B cell (primary cell): ENCODE measurements at regions not wholly inside any gene's neighbourhood (a gene's known extent, or its start where the extent isn't known, plus 50 kb on each side); places are given as distances from the start of the nearest gene placed in this dataset.
"Not testable (repeated sequence)": the region's sequence is repeated elsewhere in the genome, so short reads cannot be mapped to it uniquely, and the experiment has no call there.

Experiments used
- ATAC-seq: fragments of 200-7000 bp; cut with Tn5 transposase; one replicate; pipeline ENCODE4 v1.10.0; 2021; ENCODE audit warnings: low read depth, mild to moderate bottlenecking, moderate number of reproducible peaks, moderate library complexity
- CTCF ChIA-PET: fragments of 350-600 bp; sonication (Branson Sonifier 250); formaldehyde crosslinking; loops from one replicate; lab custom pipeline; 2021; ENCODE audit warnings: antibody characterized with exemption, inconsistent platforms; lab: Charles Lee
- POLR2A ChIA-PET: fragments of 350-600 bp; sonication (Branson Sonifier 250); formaldehyde crosslinking; loops from one replicate; lab custom pipeline; 2021; ENCODE audit warnings: antibody characterized with exemption; lab: Charles Lee
- DNase-seq: peaks from one replicate; pipeline ENCODE4 v3.0.0; 2013
- H2AFZ ChIP-seq: 2 replicates; pipeline ENCODE4 v1.6.1; 2012; ENCODE audit warnings: mild to moderate bottlenecking, low read depth, low read length; ENCODE audit not compliant: insufficient read depth, poor library complexity, severe bottlenecking
- H3K27ac ChIP-seq, 2 donors: 1 replicate in 1 of 2; 2 replicates in 1 of 2; pipeline ENCODE4 v1.5.1; 2012 to 2013; ENCODE audit warnings: low read length in 2 of 2, mild to moderate bottlenecking in 2 of 2, moderate library complexity in 1 of 2
- H3K27me3 ChIP-seq, 4 experiments: fragments of 200-600 bp in 1 of 4; sonication (generic) in 1 of 4; replicated peaks in 1 of 4; 1 replicate in 2 of 4; 2 replicates in 2 of 4; pipeline versions ENCODE4 v1.6.1 to v1.7.0; 2013 to 2016; ENCODE audit warnings: low read length in 3 of 4, mild to moderate bottlenecking in 2 of 4, mixed read lengths in 1 of 4, moderate library complexity in 1 of 4; ENCODE audit not compliant: insufficient read depth in 4 of 4, control insufficient read depth in 3 of 4; ENCODE audit errors: control extremely low read depth in 1 of 4
- H3K36me3 ChIP-seq, 2 experiments: replicated peaks in 1 of 2; 1 replicate in 1 of 2; 2 replicates in 1 of 2; pipeline versions ENCODE4 v1.6.1 to v1.7.1; 2013; ENCODE audit warnings: low read length in 1 of 2; ENCODE audit not compliant: insufficient read depth in 2 of 2, control insufficient read depth in 1 of 2; ENCODE audit errors: control extremely low read depth in 1 of 2, extremely low read depth in 1 of 2
- H3K4me1 ChIP-seq, 2 donors: fragments of 200-600 bp in 1 of 2; sonication (generic) in 1 of 2; 1 replicate in 1 of 2; 2 replicates in 1 of 2; pipeline versions ENCODE4 v1.5.1 to v1.6.1; 2013 to 2017; ENCODE audit warnings: low read length in 2 of 2; ENCODE audit not compliant: control insufficient read depth in 2 of 2, insufficient read depth in 2 of 2
- H3K4me2 ChIP-seq: replicated peaks from 2 replicates; pipeline ENCODE3; 2012; ENCODE audit warnings: mild to moderate bottlenecking, low read depth, low read length; ENCODE audit not compliant: poor library complexity, severe bottlenecking
- H3K4me3 ChIP-seq, 5 experiments: fragments of 200-600 bp in 1 of 5; sonication (generic) in 1 of 5; 1 replicate in 3 of 5; 2 replicates in 2 of 5; pipeline versions ENCODE4 v1.5.1 to v1.7.0; 2011 to 2016; ENCODE audit warnings: low read length in 4 of 5, mild to moderate bottlenecking in 4 of 5, low read depth in 2 of 5, control low read depth in 1 of 5, moderate library complexity in 1 of 5; ENCODE audit not compliant: insufficient read depth in 1 of 5; ENCODE audit errors: control extremely low read depth in 1 of 5, extremely low read depth in 1 of 5
- H3K79me2 ChIP-seq: fragments of 200-600 bp; sonication (generic); one replicate; pipeline ENCODE4 v1.6.0; 2016; ENCODE audit warnings: low read length; ENCODE audit not compliant: control insufficient read depth, insufficient read depth
- H3K9ac ChIP-seq: fragments of 200-600 bp; sonication (generic); 2 replicates; pipeline ENCODE4 v1.6.1; 2017; ENCODE audit warnings: mild to moderate bottlenecking, low read length, moderate library complexity
- H3K9me3 ChIP-seq, 3 donors: one replicate each; pipeline versions ENCODE4 v1.6.1 to v1.7.1; 2013; ENCODE audit warnings: low read length in 2 of 3; ENCODE audit not compliant: control insufficient read depth in 2 of 3, insufficient read depth in 1 of 3; ENCODE audit errors: control extremely low read depth in 1 of 3
- H4K20me1 ChIP-seq: 2 replicates; pipeline ENCODE4 v1.6.0; 2012; ENCODE audit warnings: mild to moderate bottlenecking, low read length; ENCODE audit not compliant: insufficient read depth, control insufficient read depth, poor library complexity, severe bottlenecking
- H3K27ac Mint-ChIP-seq: one replicate; pipeline ENCODE4 v1.8.0; 2021; ENCODE audit warnings: mixed read lengths
- H3K27me3 Mint-ChIP-seq: one replicate; pipeline ENCODE4 v1.8.0; 2021; ENCODE audit warnings: mixed read lengths
- H3K4me1 Mint-ChIP-seq: one replicate; pipeline ENCODE4 v1.8.0; 2021; ENCODE audit warnings: mixed read lengths
- H3K4me3 Mint-ChIP-seq: one replicate; pipeline ENCODE4 v1.8.0; 2021; ENCODE audit warnings: mixed read lengths
- H3K9me3 Mint-ChIP-seq: one replicate; pipeline ENCODE4 v1.8.0; 2022; ENCODE audit warnings: mixed read lengths; ENCODE audit not compliant: insufficient read depth
- EZH2 ChIP-seq: IDR thresholded peaks from 2 replicates; pipeline ENCODE4 v1.6.1; 2012; ENCODE audit warnings: borderline replicate concordance, low read depth, mild to moderate bottlenecking, moderate library complexity, low read length; ENCODE audit not compliant: insufficient read depth, poor library complexity, severe bottlenecking
- WGBS: methylation state at CpG from one replicate; pipeline ENCODE4 v1.1.5; 2013; ENCODE audit warnings: missing lambda C conversion rate; ENCODE audit not compliant: insufficient coverage; 5-methylcytosine and 5-hydroxymethylcytosine counted together
- intact Hi-C: fragments of 100-400 bp; cut with micrococcal nuclease; formaldehyde crosslinking; loops from one replicate; pipeline ENCODE4 v1.10.0; 2022
- TF ChIP-seq, protein P1 (sequence below): fragments of 200-600 bp; IDR thresholded peaks from one replicate; pipeline ENCODE4 v1.8.0; 2022; ENCODE audit warnings: antibody characterized with exemption, mild to moderate bottlenecking

GRCh38 chr12:107378609-107379008 lies 285.3 kb upstream of the CRY1 start:
- ATAC-seq (no peak), DNase-seq (no peak)
- POLR2A ChIA-PET, result no interaction called here
- Mint-ChIP-seq H3K9me3 (no peaks in the 10 kb centered on the region), H3K27ac (no peak overlapping the region), H3K27me3 (no peaks in the 10 kb centered on the region), H3K4me3 (no peak overlapping the region), H3K4me1 (peaks cover 6% of the 10 kb centered on the region)
- H2AFZ ChIP-seq, result no peak overlapping the region
- intact Hi-C loops, result no loop called here
- no peaks in the 10 kb centered on the region for H4K20me1 ChIP-seq
- no peaks in the 10 kb centered on the region for H3K27me3 ChIP-seq
- no peak overlapping the region for H3K9ac ChIP-seq
- peaks cover 4 to 10% of the 10 kb centered on the region in 2 donors for H3K4me1 ChIP-seq
- no peak overlapping the region for H3K4me3 ChIP-seq
- no peak overlapping the region for H3K27ac ChIP-seq
- no peak for TF ChIP-seq EZH2
- TF ChIP-seq, protein P1, sequence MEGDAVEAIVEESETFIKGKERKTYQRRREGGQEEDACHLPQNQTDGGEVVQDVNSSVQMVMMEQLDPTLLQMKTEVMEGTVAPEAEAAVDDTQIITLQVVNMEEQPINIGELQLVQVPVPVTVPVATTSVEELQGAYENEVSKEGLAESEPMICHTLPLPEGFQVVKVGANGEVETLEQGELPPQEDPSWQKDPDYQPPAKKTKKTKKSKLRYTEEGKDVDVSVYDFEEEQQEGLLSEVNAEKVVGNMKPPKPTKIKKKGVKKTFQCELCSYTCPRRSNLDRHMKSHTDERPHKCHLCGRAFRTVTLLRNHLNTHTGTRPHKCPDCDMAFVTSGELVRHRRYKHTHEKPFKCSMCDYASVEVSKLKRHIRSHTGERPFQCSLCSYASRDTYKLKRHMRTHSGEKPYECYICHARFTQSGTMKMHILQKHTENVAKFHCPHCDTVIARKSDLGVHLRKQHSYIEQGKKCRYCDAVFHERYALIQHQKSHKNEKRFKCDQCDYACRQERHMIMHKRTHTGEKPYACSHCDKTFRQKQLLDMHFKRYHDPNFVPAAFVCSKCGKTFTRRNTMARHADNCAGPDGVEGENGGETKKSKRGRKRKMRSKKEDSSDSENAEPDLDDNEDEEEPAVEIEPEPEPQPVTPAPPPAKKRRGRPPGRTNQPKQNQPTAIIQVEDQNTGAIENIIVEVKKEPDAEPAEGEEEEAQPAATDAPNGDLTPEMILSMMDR, result no peak
- WGBS, result 90% methylated on average over 4 of the region's 4 CpGs
- H3K79me2 ChIP-seq, result no peaks in the 10 kb centered on the region
- no peaks in the 10 kb centered on the region for H3K9me3 ChIP-seq
- CTCF ChIA-PET, result no interaction called here
- no peaks in the 10 kb centered on the region for H3K36me3 ChIP-seq
- H3K4me2 ChIP-seq, result no peak overlapping the region

DNA sequence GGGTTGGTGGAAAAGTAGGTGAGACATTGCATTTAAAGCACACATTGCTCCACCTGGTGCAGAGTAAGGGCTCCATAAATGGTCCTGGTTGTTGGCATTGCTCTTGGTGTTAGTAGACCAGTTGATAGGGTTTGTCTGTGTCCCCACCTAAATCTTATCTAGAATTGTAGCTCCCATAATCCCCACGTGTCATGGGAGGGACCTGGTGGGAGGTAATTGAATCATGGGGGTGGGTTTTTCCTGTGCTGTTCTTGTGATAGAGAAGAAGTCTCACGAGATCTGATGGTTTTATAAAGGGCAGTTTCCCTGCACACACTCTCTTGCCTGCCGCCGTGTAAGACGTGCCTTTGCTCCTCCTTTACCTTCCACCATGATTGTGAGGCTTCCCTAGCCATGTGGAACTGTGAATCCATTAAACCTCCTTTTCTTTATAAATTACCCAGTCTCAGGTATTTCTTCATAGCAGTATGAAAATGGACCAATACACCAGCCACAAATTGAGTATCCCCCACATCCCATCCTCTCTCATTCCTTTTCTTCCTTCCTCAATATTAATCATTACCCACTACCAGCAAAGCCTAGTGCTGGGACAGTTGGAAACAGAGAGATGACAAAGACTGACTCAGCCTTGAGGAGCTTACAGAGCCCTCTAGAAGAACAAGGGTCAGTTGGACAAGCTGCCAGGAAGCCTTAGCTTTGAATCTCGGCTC lies 285.9 kb upstream of the CRY1 start:
- ATAC-seq, H3K9me3 ChIP-seq, H3K9me3 Mint-ChIP-seq, H2AFZ ChIP-seq, POLR2A ChIA-PET, H3K4me3 Mint-ChIP-seq, H3K4me2 ChIP-seq, H3K9ac ChIP-seq, H3K79me2 ChIP-seq, intact Hi-C loops, H3K36me3 ChIP-seq, H3K4me1 Mint-ChIP-seq, H3K27me3 Mint-ChIP-seq, H3K27ac Mint-ChIP-seq, H3K4me1 ChIP-seq, CTCF ChIA-PET, H3K4me3 ChIP-seq, H4K20me1 ChIP-seq, H3K27me3 ChIP-seq, H3K27ac ChIP-seq, DNase-seq: not testable (repeated sequence)
- 84% methylated on average over 4 of the region's 6 CpGs for WGBS
